Right lobe of liver (tissue), 6 donors: ENCODE measurements at regions not wholly inside any gene's neighbourhood (a gene's known extent, or its start where the extent isn't known, plus 50 kb on each side); places are given as distances from the start of the nearest gene placed in this dataset.

ENCODE experiments used
- ATAC-seq, 4 donors: fragments of 200-7000 bp; cut with Tn5 transposase; one replicate each; pipeline ENCODE4 v1.9.1; 2020; ENCODE audit warnings: mild to moderate bottlenecking in 4 of 4, moderate library complexity in 4 of 4
- DNase-seq, 3 donors: peaks; one replicate each; pipeline ENCODE4 v3.0.0-alpha.2; 2020
- H3K27ac ChIP-seq, 3 donors: fragments of 200-600 bp; one replicate each; pipeline ENCODE4 v1.8.0; 2022
- H3K27me3 ChIP-seq, 2 donors: fragments of 200-600 bp; one replicate each; pipeline ENCODE4 v1.8.0; 2022
- H3K36me3 ChIP-seq, 4 donors: fragments of 200-600 bp; sonication (generic) in 1 of 4; one replicate each; pipeline versions ENCODE4 v1.5.1 to v1.8.0; 2017 to 2022; ENCODE audit warnings: control low read depth in 1 of 4
- H3K4me1 ChIP-seq, 4 donors: fragments of 200-600 bp; sonication (generic) in 1 of 4; one replicate each; pipeline versions ENCODE4 v1.5.1 to v1.8.0; 2017 to 2022; ENCODE audit warnings: control low read depth in 1 of 4
- H3K4me3 ChIP-seq, 3 donors: fragments of 200-600 bp; one replicate each; pipeline ENCODE4 v1.8.0; 2022
- H3K9me3 ChIP-seq, 4 donors: fragments of 200-600 bp; sonication (generic) in 1 of 4; one replicate each; pipeline versions ENCODE4 v1.5.1 to v1.8.0; 2017 to 2022; ENCODE audit warnings: control low read depth in 1 of 4
- CTCF ChIP-seq, 4 donors: fragments of 200-600 bp in 3 of 4; fragments of 450-650 bp in 1 of 4; IDR thresholded peaks; one replicate each; pipeline versions ENCODE4 v1.5.1 to v1.8.0; 2016 to 2022; ENCODE audit warnings: antibody characterized with exemption in 4 of 4, mild to moderate bottlenecking in 2 of 4
- POLR2A ChIP-seq: fragments of 450-650 bp; IDR thresholded peaks from one replicate; pipeline ENCODE4 v1.6.1; 2017; ENCODE audit warnings: antibody characterized with exemption, mild to moderate bottlenecking
- WGBS: methylation state at CpG from one replicate; pipeline ENCODE4 v1.1.6; 2018; ENCODE audit warnings: low coverage, low lambda C conversion rate; ENCODE audit not compliant: insufficient coverage; ENCODE audit errors: missing lambda C conversion rate; 5-methylcytosine and 5-hydroxymethylcytosine counted together
- intact Hi-C, 2 donors: fragments of 100-400 bp; cut with DNase I; formaldehyde crosslinking; loops; one replicate each; pipeline versions ENCODE4 v1.11.2 to v1.14.1; 2022
- donor health status: DM: no; HTN: yes; CAD: no.
- donor health status: DM: no; HTN: no; CAD: no.
- donor health status: DM: no; HTN: no; CAD: no.
- donor health status: DM: no; HTN: yes; CAD: no.
- donor health status: DM: no; HTN: yes; CAD: no.

GRCh38 chr4:29972121-29972520, 748.0 kb upstream of the PCDH7 start:
- no peak overlapping the region for H3K4me3 ChIP-seq
- no peaks in the 10 kb centered on the region for H3K36me3 ChIP-seq
- no peaks in the 10 kb centered on the region for H3K27me3 ChIP-seq
- H3K9me3 ChIP-seq: no peaks in the 10 kb centered on the region
- whole genome bisulfite sequencing: 79% methylated on average over 3 of the region's 3 CpGs
- intact Hi-C loops: no loop called here
- DNase-seq (no peak), ATAC-seq (no peak)
- TF ChIP-seq POLR2A (no peak), CTCF (IDR thresholded peaks at IDR 0.05) (no peak)
- no peaks in the 10 kb centered on the region for H3K4me1 ChIP-seq
- H3K27ac ChIP-seq: no peak overlapping the region

GRCh38 chr4:29983890-29984289, 736.3 kb upstream of the PCDH7 start:
- Histone ChIP-seq H3K36me3 (no peaks in the 10 kb centered on the region), H3K27me3 (no peaks in the 10 kb centered on the region), H3K27ac (no peak overlapping the region), H3K4me1 (no peaks in the 10 kb centered on the region), H3K4me3 (no peak overlapping the region), H3K9me3 (no peaks in the 10 kb centered on the region)
- ATAC-seq: no peak
- WGBS: 75% methylated on average over 3 of the region's 3 CpGs
- intact Hi-C loops: no loop called here
- no peak for DNase-seq
- no peak for TF ChIP-seq POLR2A

GRCh38 chr4:30001628-30002027, 718.5 kb upstream of the PCDH7 start:
- Histone ChIP-seq H3K4me1 (no peaks in the 10 kb centered on the region), H3K4me3 (no peak overlapping the region), H3K27me3 (no peaks in the 10 kb centered on the region), H3K27ac (no peak overlapping the region), H3K9me3 (no peaks in the 10 kb centered on the region), H3K36me3 (no peaks in the 10 kb centered on the region)
- intact Hi-C loops: no loop called here
- WGBS: 26% methylated on average over 1 of the region's 1 CpG
- DNase-seq: no peak
- no peak for TF ChIP-seq CTCF (IDR thresholded peaks at IDR 0.05)
- no peak for TF ChIP-seq POLR2A
- no peak for ATAC-seq

- Histone ChIP-seq H3K27ac (no peak overlapping the region), H3K9me3 (no peaks in the 10 kb centered on the region), H3K27me3 (no peaks in the 10 kb centered on the region), H3K36me3 (no peaks in the 10 kb centered on the region), H3K4me3 (no peak overlapping the region), H3K4me1 (no peaks in the 10 kb centered on the region)
- intact Hi-C loops: no loop called here
- TF ChIP-seq POLR2A (no peak), CTCF (IDR thresholded peaks at IDR 0.05) (no peak)
- ATAC-seq (peak in 1 of 4 donors; percentile 50), DNase-seq (no peak)
- WGBS: 22% methylated on average over 3 of the region's 3 CpGs
Measured at GRCh38 chr4:30002341-30002740, 717.8 kb upstream of the PCDH7 start.

- H3K9me3 ChIP-seq: no peaks in the 10 kb centered on the region
- no peaks in the 10 kb centered on the region for H3K36me3 ChIP-seq
- ATAC-seq (no peak), DNase-seq (no peak)
- H3K4me1 ChIP-seq: no peaks in the 10 kb centered on the region
- no peak overlapping the region for H3K27ac ChIP-seq
- WGBS: 31% methylated on average over 4 of the region's 4 CpGs
- TF ChIP-seq POLR2A (no peak), CTCF (IDR thresholded peaks at IDR 0.05) (no peak)
- intact Hi-C loops: no loop called here
- no peak overlapping the region for H3K4me3 ChIP-seq
- no peaks in the 10 kb centered on the region for H3K27me3 ChIP-seq
Measured at GRCh38 chr4:30005995-30006394, 714.2 kb upstream of the PCDH7 start.
